ENCODE measurements at regions not wholly inside any gene's neighbourhood (a gene's known extent, or its start where the extent isn't known, plus 50 kb on each side); places are given as distances from the start of the nearest gene placed in this dataset.

DNA sequence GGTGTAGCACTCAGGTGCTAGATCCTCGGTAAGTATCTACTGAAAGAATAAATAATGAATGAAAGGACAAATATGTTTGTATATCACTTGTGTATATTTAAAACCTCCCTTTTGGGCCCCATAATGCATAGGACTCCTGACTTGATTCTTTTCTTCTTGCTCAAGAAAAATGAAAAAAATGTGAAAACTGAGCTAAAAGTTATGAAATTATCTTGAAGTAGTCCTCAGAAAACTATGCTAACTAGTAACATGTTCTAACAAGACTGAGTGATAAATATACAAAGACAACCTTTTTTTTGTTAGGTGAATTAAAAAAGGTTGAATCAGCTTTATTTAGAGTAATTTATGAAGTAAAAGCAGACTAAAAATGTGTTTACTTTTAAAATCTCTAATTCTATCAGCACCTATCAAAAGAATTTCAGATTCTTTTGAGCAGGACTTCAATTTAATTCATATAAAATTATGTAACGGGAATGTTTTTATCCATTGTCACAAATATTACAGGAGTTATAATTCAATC, 247.8 kb upstream of the JAG1 start:
- Histone ChIP-seq H3K4me2 (ENCODE audit: low read depth, low read length) (no peak overlapping the region), H3K27me3 (ENCODE audit: control insufficient read depth in 1 of 2, insufficient read depth in 2 of 2, low read length in 2 of 2) (0 out of 5 replicates have a peak, but pooled peaks cover 0 to 4% of the 10 kb centered on the region in 2 experiments), H3K27ac (ENCODE audit: extremely low read length, insufficient read depth, low read length) (no peak overlapping the region), H3K36me3 (replicated peaks in 1 of 2; ENCODE audit: control insufficient read depth in 1 of 2, insufficient read depth in 2 of 2, low read length in 2 of 2) (no peaks in the 10 kb centered on the region), H3K4me3 (replicated peaks in 1 of 3; ENCODE audit: insufficient read depth in 1 of 3, low read depth in 2 of 3, low read length in 3 of 3) (no peak overlapping the region), H3K79me2 (ENCODE audit: insufficient read depth, low read length) (no peaks in the 10 kb centered on the region), H3K4me1 (ENCODE audit: insufficient read depth, low read length) (no peaks in the 10 kb centered on the region), H4K20me1 (ENCODE audit: insufficient read depth, low read length) (no peaks in the 10 kb centered on the region), H2AFZ (ENCODE audit: low read length) (no peak overlapping the region), H3K9ac (ENCODE audit: insufficient read depth, low read depth, low read length) (no peak overlapping the region), H3K9me3 (ENCODE audit: low read length) (no peaks in the 10 kb centered on the region)
- BruUV-seq (replicated peaks) = no TSS peak
- in situ Hi-C loops (cut with HindIII; ENCODE audit: extremely low pct_ligation_motif_present, low pct_unique_long_range_greater_than_20kb) (no loop called here), intact Hi-C loops (cut with micrococcal nuclease; ENCODE audit: unreplicated experiment) (no loop called here)
- no peak for ATAC-seq
- 21% methylated on average over 2 of the region's 2 CpGs for WGBS (ENCODE audit: low lambda C conversion rate)
- no peak for DNase-seq (ENCODE audit: low spot score)
- no peak for FAIRE-seq
- ChIA-PET CTCF (ENCODE audit: low intra/inter-chr PET ratio, low total read pairs) (no interaction called here), POLR2A (no interaction called here)
- TF ChIP-seq ZNF792 (CRISPR knock-in tag; IDR thresholded peaks at IDR 0.05) (no peak), RXRB (CRISPR knock-in tag; IDR thresholded peaks at IDR 0.05; ENCODE audit: borderline replicate concordance) (no peak), RFX3 (CRISPR knock-in tag; IDR thresholded peaks at IDR 0.05) (no peak), MAFK (conservative IDR thresholded peaks at IDR 0.05 in 1 of 2, IDR thresholded peaks at IDR 0.05 in 1 of 2; ENCODE audit: low read length in 2 of 2) (peak; percentile 45 to 58; a peak in 3 of 4 replicates), HOXA7 (CRISPR knock-in tag; IDR thresholded peaks at IDR 0.05) (no peak), MAFF (IDR thresholded peaks at IDR 0.05; ENCODE audit: low read depth, low read length) (peak; percentile 26; the same call in 1 of the 2 replicates), HNF4A (CRISPR knock-in tag; IDR thresholded peaks at IDR 0.05) (no peak)
- TF ChIP-seq, protein P1, sequence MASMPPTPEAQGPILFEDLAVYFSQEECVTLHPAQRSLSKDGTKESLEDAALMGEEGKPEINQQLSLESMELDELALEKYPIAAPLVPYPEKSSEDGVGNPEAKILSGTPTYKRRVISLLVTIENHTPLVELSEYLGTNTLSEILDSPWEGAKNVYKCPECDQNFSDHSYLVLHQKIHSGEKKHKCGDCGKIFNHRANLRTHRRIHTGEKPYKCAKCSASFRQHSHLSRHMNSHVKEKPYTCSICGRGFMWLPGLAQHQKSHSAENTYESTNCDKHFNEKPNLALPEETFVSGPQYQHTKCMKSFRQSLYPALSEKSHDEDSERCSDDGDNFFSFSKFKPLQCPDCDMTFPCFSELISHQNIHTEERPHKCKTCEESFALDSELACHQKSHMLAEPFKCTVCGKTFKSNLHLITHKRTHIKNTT (CRISPR knock-in tag; IDR thresholded peaks at IDR 0.05) = no peak

DNA sequence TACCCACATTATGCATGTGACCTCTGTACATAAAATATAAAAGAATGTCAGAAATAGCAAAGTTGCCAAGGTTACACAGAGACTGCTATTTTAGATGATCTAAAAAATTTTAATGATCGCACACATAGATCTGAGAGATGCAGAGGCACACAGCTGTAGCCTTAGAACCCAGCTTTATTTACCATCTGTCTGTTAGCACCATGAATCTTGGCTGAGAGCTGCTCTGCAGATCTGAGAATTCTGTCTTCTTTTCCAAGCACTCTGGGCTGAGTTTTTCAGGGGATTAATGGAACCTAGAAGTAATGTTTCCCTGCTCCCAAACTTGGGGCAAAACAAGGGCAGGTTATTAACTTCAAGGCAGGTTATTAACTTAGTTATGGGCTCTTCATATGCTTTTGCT, 248.7 kb upstream of the JAG1 start:
- no peaks in the 10 kb centered on the region for H3K9me3 ChIP-seq (ENCODE audit: low read length)
- H3K36me3 ChIP-seq (replicated peaks in 1 of 2; ENCODE audit: control insufficient read depth in 1 of 2, insufficient read depth in 2 of 2, low read length in 2 of 2) = no peaks in the 10 kb centered on the region
- ChIA-PET CTCF (ENCODE audit: low intra/inter-chr PET ratio, low total read pairs) (no interaction called here), POLR2A (no interaction called here)
- H3K27me3 ChIP-seq (ENCODE audit: control insufficient read depth in 1 of 2, insufficient read depth in 2 of 2, low read length in 2 of 2) = 0 out of 5 replicates have a peak, but pooled peaks cover 0 to 9% of the 10 kb centered on the region in 2 experiments
- H3K4me3 ChIP-seq (replicated peaks in 1 of 3; ENCODE audit: insufficient read depth in 1 of 3, low read depth in 2 of 3, low read length in 3 of 3) = no peak overlapping the region
- DNase-seq (ENCODE audit: low spot score) (no peak), FAIRE-seq (peak; percentile 65), ATAC-seq (no peak)
- no peaks in the 10 kb centered on the region for H3K4me1 ChIP-seq (ENCODE audit: insufficient read depth, low read length)
- H4K20me1 ChIP-seq (ENCODE audit: insufficient read depth, low read length) = no peaks in the 10 kb centered on the region
- no peak overlapping the region for H3K27ac ChIP-seq (ENCODE audit: extremely low read length, insufficient read depth, low read length)
- 45% methylated on average over 1 of the region's 1 CpG for WGBS (ENCODE audit: low lambda C conversion rate)
- no peaks in the 10 kb centered on the region for H3K79me2 ChIP-seq (ENCODE audit: insufficient read depth, low read length)
- in situ Hi-C loops (cut with HindIII; ENCODE audit: extremely low pct_ligation_motif_present, low pct_unique_long_range_greater_than_20kb) (no loop called here), intact Hi-C loops (cut with micrococcal nuclease; ENCODE audit: unreplicated experiment) (no loop called here)
- no peak overlapping the region for H3K4me2 ChIP-seq (ENCODE audit: low read depth, low read length)
- BruUV-seq (replicated peaks) = no TSS peak
- no peak overlapping the region for H2AFZ ChIP-seq (ENCODE audit: low read length)
- no peak overlapping the region for H3K9ac ChIP-seq (ENCODE audit: insufficient read depth, low read depth, low read length)
- TF ChIP-seq PHF21A (CRISPR knock-in tag; IDR thresholded peaks at IDR 0.05) = no peak
- no peak for TF ChIP-seq ZNF331 (CRISPR knock-in tag; IDR thresholded peaks at IDR 0.05)
- no peak for TF ChIP-seq ZNF501 (CRISPR knock-in tag; IDR thresholded peaks at IDR 0.05)
- no peak for TF ChIP-seq PTBP1 (IDR thresholded peaks at IDR 0.05; ENCODE audit: low read depth, low read length, poor library complexity, severe bottlenecking)
- TF ChIP-seq, protein P2, sequence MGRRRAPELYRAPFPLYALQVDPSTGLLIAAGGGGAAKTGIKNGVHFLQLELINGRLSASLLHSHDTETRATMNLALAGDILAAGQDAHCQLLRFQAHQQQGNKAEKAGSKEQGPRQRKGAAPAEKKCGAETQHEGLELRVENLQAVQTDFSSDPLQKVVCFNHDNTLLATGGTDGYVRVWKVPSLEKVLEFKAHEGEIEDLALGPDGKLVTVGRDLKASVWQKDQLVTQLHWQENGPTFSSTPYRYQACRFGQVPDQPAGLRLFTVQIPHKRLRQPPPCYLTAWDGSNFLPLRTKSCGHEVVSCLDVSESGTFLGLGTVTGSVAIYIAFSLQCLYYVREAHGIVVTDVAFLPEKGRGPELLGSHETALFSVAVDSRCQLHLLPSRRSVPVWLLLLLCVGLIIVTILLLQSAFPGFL (CRISPR knock-in tag; IDR thresholded peaks at IDR 0.05) = no peak
- no peak for TF ChIP-seq GATAD1 (CRISPR knock-in tag; IDR thresholded peaks at IDR 0.05)
- TF ChIP-seq TP53 (CRISPR knock-in tag; conservative IDR thresholded peaks at IDR 0.05) = no peak
- no peak for TF ChIP-seq ZNF256 (CRISPR knock-in tag; conservative IDR thresholded peaks at IDR 0.05)
